MM.1S (cell line): ENCODE measurements at regions not wholly inside any gene's neighbourhood (a gene's known extent, or its start where the extent isn't known, plus 50 kb on each side); places are given as distances from the start of the nearest gene placed in this dataset.

Source experiments
- EZH2 ChIP-seq: fragments of 300-600 bp; sonication (generic); optimal IDR thresholded peaks from 2 replicates; pipeline ENCODE3; 2017; ENCODE audit warnings: low read depth, mild to moderate bottlenecking, antibody characterized with exemption, low read length, mixed read lengths
- EZH2phosphoT487 ChIP-seq: fragments of 300-600 bp; sonication (generic); IDR thresholded peaks from 2 replicates; pipeline ENCODE4 v1.6.1; 2018; ENCODE audit warnings: antibody characterized with exemption, low read length
- TF ChIP-seq, protein P1 (sequence below): fragments of 300-600 bp; sonication (generic); IDR thresholded peaks from 2 replicates; pipeline ENCODE4 v1.5.1; 2016; ENCODE audit warnings: antibody characterized with exemption, low read length, mixed read lengths

GRCh38 chr3:154844863-154845262, 235.3 kb upstream of the MME start:
- TF ChIP-seq EZH2 (no peak), EZH2phosphoT487 (no peak)
- TF ChIP-seq, protein P1, sequence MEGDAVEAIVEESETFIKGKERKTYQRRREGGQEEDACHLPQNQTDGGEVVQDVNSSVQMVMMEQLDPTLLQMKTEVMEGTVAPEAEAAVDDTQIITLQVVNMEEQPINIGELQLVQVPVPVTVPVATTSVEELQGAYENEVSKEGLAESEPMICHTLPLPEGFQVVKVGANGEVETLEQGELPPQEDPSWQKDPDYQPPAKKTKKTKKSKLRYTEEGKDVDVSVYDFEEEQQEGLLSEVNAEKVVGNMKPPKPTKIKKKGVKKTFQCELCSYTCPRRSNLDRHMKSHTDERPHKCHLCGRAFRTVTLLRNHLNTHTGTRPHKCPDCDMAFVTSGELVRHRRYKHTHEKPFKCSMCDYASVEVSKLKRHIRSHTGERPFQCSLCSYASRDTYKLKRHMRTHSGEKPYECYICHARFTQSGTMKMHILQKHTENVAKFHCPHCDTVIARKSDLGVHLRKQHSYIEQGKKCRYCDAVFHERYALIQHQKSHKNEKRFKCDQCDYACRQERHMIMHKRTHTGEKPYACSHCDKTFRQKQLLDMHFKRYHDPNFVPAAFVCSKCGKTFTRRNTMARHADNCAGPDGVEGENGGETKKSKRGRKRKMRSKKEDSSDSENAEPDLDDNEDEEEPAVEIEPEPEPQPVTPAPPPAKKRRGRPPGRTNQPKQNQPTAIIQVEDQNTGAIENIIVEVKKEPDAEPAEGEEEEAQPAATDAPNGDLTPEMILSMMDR: no peak
